ENCODE measurements at regions not wholly inside any gene's neighbourhood (a gene's known extent, or its start where the extent isn't known, plus 50 kb on each side); places are given as distances from the start of the nearest gene placed in this dataset.

- H3K4me1 ChIP-seq: no peaks in the 10 kb centered on the region
- no peaks in the 10 kb centered on the region for H3K27me3 ChIP-seq (ENCODE audit: control insufficient read depth, insufficient read depth, low read length)
- no peak overlapping the region for H3K27ac ChIP-seq
- no peaks in the 10 kb centered on the region for H3K9me3 ChIP-seq (ENCODE audit: control insufficient read depth, low read length)
- H2AFZ ChIP-seq: no peak overlapping the region
- H3K79me2 ChIP-seq: no peaks in the 10 kb centered on the region
- no peak overlapping the region for H3K4me2 ChIP-seq (ENCODE audit: low read length)
- TF ChIP-seq CTCF (IDR thresholded peaks at IDR 0.05): no peak
- no peak overlapping the region for H3K9ac ChIP-seq
- no peak overlapping the region for H3K4me3 ChIP-seq (ENCODE audit: low read depth, low read length)
- H3K36me3 ChIP-seq (ENCODE audit: control insufficient read depth, insufficient read depth, low read length): no peaks in the 10 kb centered on the region
These were observed 718.7 kb upstream of the GCFC2 start for GRCh38 chr2:76429374-76429773.

DNA sequence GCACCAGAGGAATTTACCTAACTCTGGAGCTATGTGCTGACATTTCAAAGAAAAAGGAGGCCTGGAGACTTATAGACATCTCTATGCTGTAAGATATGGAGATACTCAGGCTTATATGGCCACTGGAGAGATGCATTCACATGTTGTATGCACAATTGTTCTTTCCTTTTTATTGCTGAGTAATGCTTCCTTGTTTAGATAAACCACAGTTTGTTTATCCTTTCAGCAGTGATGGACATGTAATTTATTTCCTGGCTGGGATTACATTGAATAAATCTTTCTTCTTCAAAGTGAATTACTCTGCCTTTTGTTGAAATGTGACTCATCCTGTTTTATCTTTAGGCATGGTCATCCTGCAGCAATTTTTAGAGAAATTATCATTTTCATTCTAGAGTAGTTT is 716.7 kb upstream of the GCFC2 start:
- no peak overlapping the region for H3K4me3 ChIP-seq (ENCODE audit: low read depth, low read length)
- H3K4me2 ChIP-seq (ENCODE audit: low read length): no peak overlapping the region
- no peak overlapping the region for H2AFZ ChIP-seq
- no peak overlapping the region for H3K27ac ChIP-seq
- no peak overlapping the region for H3K9ac ChIP-seq
- no peaks in the 10 kb centered on the region for H3K27me3 ChIP-seq (ENCODE audit: control insufficient read depth, insufficient read depth, low read length)
- H3K36me3 ChIP-seq (ENCODE audit: control insufficient read depth, insufficient read depth, low read length): no peaks in the 10 kb centered on the region
- no peaks in the 10 kb centered on the region for H3K9me3 ChIP-seq (ENCODE audit: control insufficient read depth, low read length)
- H3K4me1 ChIP-seq: no peaks in the 10 kb centered on the region
- no peaks in the 10 kb centered on the region for H3K79me2 ChIP-seq
- no peak for TF ChIP-seq CTCF (IDR thresholded peaks at IDR 0.05)

DNA sequence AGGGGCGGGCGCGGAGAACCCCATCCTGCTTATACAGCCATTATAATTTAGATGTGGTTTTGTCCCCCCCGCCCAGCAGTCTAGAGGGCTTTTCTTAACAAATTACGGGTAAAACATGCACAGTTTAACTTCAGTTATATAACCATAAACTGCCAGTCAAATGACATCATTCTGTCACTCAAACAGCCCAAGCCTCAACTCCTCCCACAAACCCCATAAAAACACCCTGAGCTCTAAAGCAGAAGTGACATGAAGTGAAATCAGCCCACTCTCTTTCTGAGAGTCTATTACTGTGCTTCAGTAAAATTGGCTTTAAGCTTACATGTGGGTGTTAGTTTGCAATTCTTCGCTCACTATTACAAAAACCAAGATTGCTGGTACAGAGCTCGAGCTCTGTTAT is 705.1 kb upstream of the GCFC2 start:
- H3K9ac ChIP-seq: no peak overlapping the region
- H3K27me3 ChIP-seq (ENCODE audit: control insufficient read depth, insufficient read depth, low read length): no peaks in the 10 kb centered on the region
- no peaks in the 10 kb centered on the region for H3K36me3 ChIP-seq (ENCODE audit: control insufficient read depth, insufficient read depth, low read length)
- H2AFZ ChIP-seq: no peak overlapping the region
- no peaks in the 10 kb centered on the region for H3K9me3 ChIP-seq (ENCODE audit: control insufficient read depth, low read length)
- no peak overlapping the region for H3K27ac ChIP-seq
- no peak overlapping the region for H3K4me2 ChIP-seq (ENCODE audit: low read length)
- H3K4me1 ChIP-seq: no peaks in the 10 kb centered on the region
- H3K4me3 ChIP-seq (ENCODE audit: low read depth, low read length): no peak overlapping the region
- no peak for TF ChIP-seq CTCF (IDR thresholded peaks at IDR 0.05)
- no peaks in the 10 kb centered on the region for H3K79me2 ChIP-seq

DNA sequence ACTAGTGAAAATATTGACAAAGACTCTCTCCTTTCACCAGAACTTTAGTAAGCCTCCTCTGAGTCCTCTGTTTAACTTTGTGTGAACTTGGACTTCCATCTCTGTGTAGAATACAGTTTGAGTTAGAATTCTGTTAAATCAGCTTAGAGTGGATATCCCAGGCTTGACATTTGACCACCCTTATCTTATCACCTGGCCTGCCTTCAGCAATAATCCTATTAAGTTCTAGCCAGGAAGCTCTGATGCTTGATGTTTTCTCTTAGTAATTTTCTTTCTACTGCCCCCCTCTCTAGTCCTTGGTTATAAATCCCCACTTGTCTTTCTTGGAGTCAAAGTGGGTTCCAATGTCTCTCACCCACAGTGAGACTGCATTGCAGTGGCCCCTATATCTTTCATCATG is 702.7 kb upstream of the GCFC2 start:
- no peaks in the 10 kb centered on the region for H3K27me3 ChIP-seq (ENCODE audit: control insufficient read depth, insufficient read depth, low read length)
- no peak overlapping the region for H3K4me3 ChIP-seq (ENCODE audit: low read depth, low read length)
- no peak overlapping the region for H3K9ac ChIP-seq
- no peak for TF ChIP-seq CTCF (IDR thresholded peaks at IDR 0.05)
- no peaks in the 10 kb centered on the region for H3K4me1 ChIP-seq
- no peaks in the 10 kb centered on the region for H3K9me3 ChIP-seq (ENCODE audit: control insufficient read depth, low read length)
- H3K27ac ChIP-seq: no peak overlapping the region
- no peak overlapping the region for H3K4me2 ChIP-seq (ENCODE audit: low read length)
- no peaks in the 10 kb centered on the region for H3K36me3 ChIP-seq (ENCODE audit: control insufficient read depth, insufficient read depth, low read length)
- no peak overlapping the region for H2AFZ ChIP-seq
- no peaks in the 10 kb centered on the region for H3K79me2 ChIP-seq

- no peaks in the 10 kb centered on the region for H3K27me3 ChIP-seq (ENCODE audit: control insufficient read depth, insufficient read depth, low read length)
- no peaks in the 10 kb centered on the region for H3K79me2 ChIP-seq
- no peak overlapping the region for H3K9ac ChIP-seq
- TF ChIP-seq CTCF (IDR thresholded peaks at IDR 0.05): no peak
- no peak overlapping the region for H3K4me2 ChIP-seq (ENCODE audit: low read length)
- no peaks in the 10 kb centered on the region for H3K36me3 ChIP-seq (ENCODE audit: control insufficient read depth, insufficient read depth, low read length)
- no peak overlapping the region for H3K4me3 ChIP-seq (ENCODE audit: low read depth, low read length)
- no peaks in the 10 kb centered on the region for H3K9me3 ChIP-seq (ENCODE audit: control insufficient read depth, low read length)
- no peak overlapping the region for H2AFZ ChIP-seq
- H3K27ac ChIP-seq: no peak overlapping the region
- no peaks in the 10 kb centered on the region for H3K4me1 ChIP-seq
These were observed 695.6 kb upstream of the GCFC2 start for GRCh38 chr2:76406134-76406855.
